SK-N-SH (cell line): ENCODE measurements at regions not wholly inside any gene's neighbourhood (a gene's known extent, or its start where the extent isn't known, plus 50 kb on each side); places are given as distances from the start of the nearest gene placed in this dataset.

ENCODE experiments used
- CTCF ChIA-PET: fragments of 300-600, 350-600 bp; formaldehyde crosslinking; extraction: SDS; loops from one replicate; lab custom pipeline; 2021; lab: Yijun Ruan, JAX
- POLR2A ChIA-PET: fragments of 350-600 bp; sonication (Branson Sonifier 250); formaldehyde crosslinking; extraction: SDS; loops from one replicate; lab custom pipeline; 2020; ENCODE audit warnings: antibody characterized with exemption, inconsistent platforms; lab: Yijun Ruan, JAX
- DNase-seq: peaks from one replicate; pipeline ENCODE4 v3.0.0; 2012
- H2AFZ ChIP-seq: fragments of 200-600 bp; sonication (generic); 2 replicates; pipeline ENCODE4 v1.8.1; 2016; ENCODE audit warnings: antibody characterized with exemption, mild to moderate bottlenecking, low read depth
- H3F3A ChIP-seq: fragments of 200-600 bp; sonication (generic); replicated peaks from 2 replicates; pipeline ENCODE3; 2016; ENCODE audit warnings: antibody characterized with exemption, mild to moderate bottlenecking; ENCODE audit not compliant: insufficient read depth
- H3K27ac ChIP-seq, 2 experiments: fragments of 200-500 bp in 1 of 2; fragments of 200-600 bp in 1 of 2; sonication (Bioruptor generic) in 1 of 2; sonication (generic), shearing (Covaris generic) in 1 of 2; 2 replicates each; pipeline versions ENCODE4 v1.5.1 to v1.6.1; 2014 to 2016; ENCODE audit warnings: low read depth in 2 of 2, inconsistent platforms in 1 of 2, low read length in 1 of 2, mild to moderate bottlenecking in 1 of 2, mixed read lengths in 1 of 2
- H3K27me3 ChIP-seq: fragments of 200-600 bp; sonication (generic), shearing (Covaris generic); 2 replicates; pipeline ENCODE4 v1.6.1; 2016; ENCODE audit warnings: mixed run types; ENCODE audit not compliant: insufficient read depth
- H3K36me3 ChIP-seq, 2 experiments: fragments of 200-500 bp in 1 of 2; fragments of 200-600 bp in 1 of 2; sonication (Bioruptor generic) in 1 of 2; sonication (generic) in 1 of 2; replicated peaks in 1 of 2; 2 replicates each; pipeline versions ENCODE3 to v1.5.1; 2014 to 2016; ENCODE audit warnings: low read length in 1 of 2, mild to moderate bottlenecking in 1 of 2; ENCODE audit not compliant: insufficient read depth in 2 of 2, control insufficient read depth in 1 of 2
- H3K4me1 ChIP-seq, 2 experiments: fragments of 200-500 bp in 1 of 2; fragments of 200-600 bp in 1 of 2; sonication (Bioruptor generic) in 1 of 2; sonication (generic), shearing (Covaris generic) in 1 of 2; 2 replicates each; pipeline versions ENCODE4 v1.5.1 to v1.6.1; 2014 to 2016; ENCODE audit warnings: low read depth in 1 of 2, low read length in 1 of 2, mixed run types in 1 of 2; ENCODE audit not compliant: insufficient read depth in 2 of 2, control insufficient read depth in 1 of 2
- H3K4me2 ChIP-seq: fragments of 200-600 bp; sonication (generic), shearing (Covaris generic); 2 replicates; pipeline ENCODE4 v1.6.1; 2017; ENCODE audit warnings: mixed run types
- H3K4me3 ChIP-seq, 2 experiments: fragments of 200-500 bp in 1 of 2; fragments of 200-600 bp in 1 of 2; sonication (Bioruptor generic) in 1 of 2; sonication (generic), shearing (Covaris generic) in 1 of 2; 2 replicates each; pipeline versions ENCODE4 v1.5.1 to v1.8.1; 2014 to 2016; ENCODE audit warnings: low read depth in 2 of 2, inconsistent platforms in 1 of 2, low read length in 1 of 2, mild to moderate bottlenecking in 1 of 2, mixed read lengths in 1 of 2, moderate library complexity in 1 of 2
- H3K79me2 ChIP-seq: fragments of 200-600 bp; sonication (generic); 2 replicates; pipeline ENCODE4 v1.8.1; 2017; ENCODE audit warnings: mild to moderate bottlenecking; ENCODE audit not compliant: insufficient read depth
- H3K9ac ChIP-seq: fragments of 200-600 bp; sonication (generic); 2 replicates; pipeline ENCODE4 v1.6.1; 2017; ENCODE audit warnings: mixed run types
- H3K9me2 ChIP-seq: fragments of 200-600 bp; sonication (generic); 2 replicates; pipeline ENCODE4 v1.6.1; 2017; ENCODE audit warnings: mixed run types
- H3K9me3 ChIP-seq: fragments of 200-600 bp; sonication (generic); 2 replicates; pipeline ENCODE4 v1.6.1; 2017; ENCODE audit warnings: mixed run types, mild to moderate bottlenecking, moderate library complexity
- H4K20me1 ChIP-seq: fragments of 200-600 bp; sonication (generic); 2 replicates; pipeline ENCODE4 v1.6.1; 2017; ENCODE audit warnings: mild to moderate bottlenecking, mixed run types; ENCODE audit not compliant: insufficient read depth
- EP300 ChIP-seq, 2 experiments: IDR thresholded peaks; 2 replicates each; pipeline versions ENCODE4 v1.4.0 to v1.6.1; 2012; ENCODE audit warnings: borderline replicate concordance in 1 of 2, low read depth in 1 of 2, low read length in 1 of 2
- FOXM1 ChIP-seq: IDR thresholded peaks from 2 replicates; pipeline ENCODE4 v1.4.0; 2012; ENCODE audit warnings: low read depth, mild to moderate bottlenecking
- MAX ChIP-seq: IDR thresholded peaks from 2 replicates; pipeline ENCODE4 v1.4.0; 2012; ENCODE audit warnings: low read depth
- POLR2AphosphoS5 ChIP-seq: IDR thresholded peaks from 2 replicates; pipeline ENCODE4 v1.6.1; 2012; ENCODE audit warnings: low read depth, low read length
- SIN3A ChIP-seq: IDR thresholded peaks from 2 replicates; pipeline ENCODE4 v1.6.1; 2012; ENCODE audit warnings: low read depth, mild to moderate bottlenecking, low read length, moderate library complexity, borderline replicate concordance
- TAF1 ChIP-seq: IDR thresholded peaks from 2 replicates; pipeline ENCODE4 v1.6.1; 2012; ENCODE audit warnings: low read depth, mild to moderate bottlenecking, low read length, moderate library complexity, borderline replicate concordance
- TCF12 ChIP-seq: IDR thresholded peaks from 2 replicates; pipeline ENCODE4 v1.4.0; 2012
- YY1 ChIP-seq: IDR thresholded peaks from 2 replicates; pipeline ENCODE4 v1.4.0; 2012; ENCODE audit warnings: low read depth, mild to moderate bottlenecking
- ZBTB33 ChIP-seq: IDR thresholded peaks from 2 replicates; pipeline ENCODE4 v1.4.0; 2012; ENCODE audit warnings: low read depth, borderline replicate concordance
- WGBS: methylation state at CpG from one replicate; pipeline ENCODE4 v1.1.6; 2017; ENCODE audit warnings: low lambda C conversion rate; 5-methylcytosine and 5-hydroxymethylcytosine counted together

GRCh38 chr6:27777614-27778355, 134.4 kb downstream of the OR2B2 start:
- CTCF ChIA-PET, result interaction anchor here (1.3 kb wide), 1 partner anchor 10 kb away, joined by 4 read pairs; no protein-coding TSS in a partner anchor
- no peak overlapping the region for H2AFZ ChIP-seq

GRCh38 chr6:27777126-27777525, 135.1 kb downstream of the OR2B2 start:
- H3K9me3 ChIP-seq, result no peaks in the 10 kb centered on the region
- CTCF ChIA-PET, result no interaction called here
- no peaks in the 10 kb centered on the region for H3K79me2 ChIP-seq
- no peaks in the 10 kb centered on the region for H3K27me3 ChIP-seq
- POLR2A ChIA-PET, result no interaction called here
- H2AFZ ChIP-seq, result no peak overlapping the region
- no peak overlapping the region for H3K4me3 ChIP-seq
- TF ChIP-seq YY1 (no peak), TCF12 (no peak), SIN3A (no peak), TAF1 (no peak)
- TF ChIP-seq, all 33 proteins: peak for 0
- Histone ChIP-seq H3K36me3 (no peaks in the 10 kb centered on the region), H3K27ac (no peak overlapping the region), H3K4me1 (peaks cover 0 to 3% of the 10 kb centered on the region in 2 experiments; a peak in 1 of 4 replicates), H3K4me2 (no peak overlapping the region), H3F3A (no peaks in the 10 kb centered on the region), H3K9me2 (no peaks in the 10 kb centered on the region), H4K20me1 (no peaks in the 10 kb centered on the region), H3K9ac (no peak overlapping the region)
- DNase-seq, result no peak
- WGBS, result 72% methylated on average over 10 of the region's 10 CpGs

More at GRCh38 chr6:27777614-27778355, 134.4 kb downstream of the OR2B2 start:
- Histone ChIP-seq H3K9me3 (no peaks in the 10 kb centered on the region), H3K4me1 (peaks cover 0 to under 1% of the 10 kb centered on the region in 2 experiments; a peak in 1 of 4 replicates), H3K9me2 (no peaks in the 10 kb centered on the region), H3K27ac (no peak overlapping the region), H3K27me3 (no peaks in the 10 kb centered on the region), H3K79me2 (no peaks in the 10 kb centered on the region), H3K9ac (no peak overlapping the region), H4K20me1 (no peaks in the 10 kb centered on the region), H3K4me2 (no peak overlapping the region), H3K36me3 (no peaks in the 10 kb centered on the region), H3F3A (no peaks in the 10 kb centered on the region), H3K4me3 (no peak overlapping the region)
- TF ChIP-seq POLR2AphosphoS5, result no peak
- no peak for TF ChIP-seq EP300 (IDR thresholded peaks at IDR 0.05; ENCODE audit: borderline replicate concordance in 1 of 2, low read depth in 1 of 2, low read length in 1 of 2)
- TF ChIP-seq MAX, result no peak
- no peak for TF ChIP-seq FOXM1
- no peak for TF ChIP-seq ZBTB33
- whole genome bisulfite sequencing, result 67% methylated on average over 11 of the region's 11 CpGs
- POLR2A ChIA-PET, result no interaction called here
- DNase-seq, result no peak
